ENCODE measurements at regions not wholly inside any gene's neighbourhood (a gene's known extent, or its start where the extent isn't known, plus 50 kb on each side); places are given as distances from the start of the nearest gene placed in this dataset.

- DNase-seq (ENCODE audit: extremely low read depth, low read depth) = no peak
Observed at GRCh38 chr20:61157301-61157700, 94.8 kb upstream of the CDH4 start.

- DNase-seq (ENCODE audit: extremely low read depth, low read depth) = no peak
Observed at GRCh38 chr20:61159957-61160686, 91.9 kb upstream of the CDH4 start.

GRCh38 chr20:61161726-61162390 lies 90.2 kb upstream of the CDH4 start:
- DNase-seq (ENCODE audit: extremely low read depth, low read depth) = no peak

GRCh38 chr20:61162451-61162850 lies 89.6 kb upstream of the CDH4 start:
- no peak for DNase-seq (ENCODE audit: extremely low read depth, low read depth)

GRCh38 chr20:61163031-61163430 lies 89.0 kb upstream of the CDH4 start:
- no peak for DNase-seq (ENCODE audit: extremely low read depth, low read depth)

- DNase-seq (ENCODE audit: extremely low read depth, low read depth) = no peak
Observed at GRCh38 chr20:61166324-61166723, 85.7 kb upstream of the CDH4 start.

- no peak for DNase-seq (ENCODE audit: extremely low read depth, low read depth)
Observed at GRCh38 chr20:61168605-61169004, 83.5 kb upstream of the CDH4 start.

GRCh38 chr20:61169874-61170273 lies 82.2 kb upstream of the CDH4 start:
- DNase-seq (ENCODE audit: extremely low read depth, low read depth) = no peak

GRCh38 chr20:61170496-61171320 lies 81.4 kb upstream of the CDH4 start:
- no peak for DNase-seq (ENCODE audit: extremely low read depth, low read depth)

GRCh38 chr20:61173267-61173666 lies 78.8 kb upstream of the CDH4 start:
- no peak for DNase-seq (ENCODE audit: extremely low read depth, low read depth)

- DNase-seq (ENCODE audit: extremely low read depth, low read depth) = no peak
Observed at GRCh38 chr20:61173961-61174725, 77.9 kb upstream of the CDH4 start.

- DNase-seq (ENCODE audit: extremely low read depth, low read depth) = no peak
Observed at GRCh38 chr20:61176874-61177273, 75.2 kb upstream of the CDH4 start.

- no peak for DNase-seq (ENCODE audit: extremely low read depth, low read depth)
Observed at GRCh38 chr20:61178551-61179071, 73.5 kb upstream of the CDH4 start.

GRCh38 chr20:61184194-61184593 lies 67.9 kb upstream of the CDH4 start:
- DNase-seq (ENCODE audit: extremely low read depth, low read depth) = no peak

GRCh38 chr20:61185181-61185580 lies 66.9 kb upstream of the CDH4 start:
- no peak for DNase-seq (ENCODE audit: extremely low read depth, low read depth)

GRCh38 chr20:61185841-61186601 lies 66.0 kb upstream of the CDH4 start:
- no peak for DNase-seq (ENCODE audit: extremely low read depth, low read depth)

- DNase-seq (ENCODE audit: extremely low read depth, low read depth) = no peak
Observed at GRCh38 chr20:61186771-61187472, 65.1 kb upstream of the CDH4 start.

GRCh38 chr20:61189534-61189933 lies 62.5 kb upstream of the CDH4 start:
- no peak for DNase-seq (ENCODE audit: extremely low read depth, low read depth)

GRCh38 chr20:61191096-61191495 lies 61.0 kb upstream of the CDH4 start:
- DNase-seq (ENCODE audit: extremely low read depth, low read depth) = no peak

All from NCI-H460 (cell line).